Nephron progenitor cell (in vitro differentiated cells): ENCODE measurements at regions not wholly inside any gene's neighbourhood (a gene's known extent, or its start where the extent isn't known, plus 50 kb on each side); places are given as distances from the start of the nearest gene placed in this dataset.

Experiments
- DNase-seq: peaks from one replicate; pipeline ENCODE4 v3.0.0; 2021
- H3K27ac Mint-ChIP-seq: 2 replicates; pipeline ENCODE4 v1.8.0; 2021; ENCODE audit warnings: mild to moderate bottlenecking, moderate library complexity, mixed read lengths
- H3K27me3 Mint-ChIP-seq: 2 replicates; pipeline ENCODE4 v1.8.0; 2021; ENCODE audit warnings: mild to moderate bottlenecking, low read depth, mixed read lengths; ENCODE audit not compliant: poor library complexity
- H3K36me3 Mint-ChIP-seq: 2 replicates; pipeline ENCODE4 v1.8.0; 2021; ENCODE audit warnings: low read depth, mixed read lengths
- H3K4me1 Mint-ChIP-seq: 2 replicates; pipeline ENCODE4 v1.8.0; 2021; ENCODE audit warnings: mixed read lengths
- H3K4me3 Mint-ChIP-seq: 2 replicates; pipeline ENCODE4 v1.8.0; 2021; ENCODE audit warnings: mild to moderate bottlenecking, moderate library complexity, mixed read lengths
- H3K9me3 Mint-ChIP-seq: 2 replicates; pipeline ENCODE4 v1.8.0; 2021; ENCODE audit warnings: mild to moderate bottlenecking, moderate library complexity, mixed read lengths
- TF ChIP-seq, protein P1 (sequence below): fragments of 200-600 bp; sonication (generic); IDR thresholded peaks from 2 replicates; pipeline ENCODE4 v1.5.0; 2021; ENCODE audit warnings: antibody characterized with exemption

- no peaks in the 10 kb centered on the region for H3K9me3 Mint-ChIP-seq
- H3K36me3 Mint-ChIP-seq = no peaks in the 10 kb centered on the region
- TF ChIP-seq, protein P1, sequence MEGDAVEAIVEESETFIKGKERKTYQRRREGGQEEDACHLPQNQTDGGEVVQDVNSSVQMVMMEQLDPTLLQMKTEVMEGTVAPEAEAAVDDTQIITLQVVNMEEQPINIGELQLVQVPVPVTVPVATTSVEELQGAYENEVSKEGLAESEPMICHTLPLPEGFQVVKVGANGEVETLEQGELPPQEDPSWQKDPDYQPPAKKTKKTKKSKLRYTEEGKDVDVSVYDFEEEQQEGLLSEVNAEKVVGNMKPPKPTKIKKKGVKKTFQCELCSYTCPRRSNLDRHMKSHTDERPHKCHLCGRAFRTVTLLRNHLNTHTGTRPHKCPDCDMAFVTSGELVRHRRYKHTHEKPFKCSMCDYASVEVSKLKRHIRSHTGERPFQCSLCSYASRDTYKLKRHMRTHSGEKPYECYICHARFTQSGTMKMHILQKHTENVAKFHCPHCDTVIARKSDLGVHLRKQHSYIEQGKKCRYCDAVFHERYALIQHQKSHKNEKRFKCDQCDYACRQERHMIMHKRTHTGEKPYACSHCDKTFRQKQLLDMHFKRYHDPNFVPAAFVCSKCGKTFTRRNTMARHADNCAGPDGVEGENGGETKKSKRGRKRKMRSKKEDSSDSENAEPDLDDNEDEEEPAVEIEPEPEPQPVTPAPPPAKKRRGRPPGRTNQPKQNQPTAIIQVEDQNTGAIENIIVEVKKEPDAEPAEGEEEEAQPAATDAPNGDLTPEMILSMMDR = no peak
- no peak overlapping the region for H3K4me3 Mint-ChIP-seq
- peaks cover 18% of the 10 kb centered on the region for H3K4me1 Mint-ChIP-seq
- peaks cover 10% of the 10 kb centered on the region for H3K27me3 Mint-ChIP-seq
- no peak for DNase-seq
- no peak overlapping the region for H3K27ac Mint-ChIP-seq
Measured at GRCh38 chr16:73504591-73505575, 457.0 kb upstream of the ZFHX3 start.

DNA sequence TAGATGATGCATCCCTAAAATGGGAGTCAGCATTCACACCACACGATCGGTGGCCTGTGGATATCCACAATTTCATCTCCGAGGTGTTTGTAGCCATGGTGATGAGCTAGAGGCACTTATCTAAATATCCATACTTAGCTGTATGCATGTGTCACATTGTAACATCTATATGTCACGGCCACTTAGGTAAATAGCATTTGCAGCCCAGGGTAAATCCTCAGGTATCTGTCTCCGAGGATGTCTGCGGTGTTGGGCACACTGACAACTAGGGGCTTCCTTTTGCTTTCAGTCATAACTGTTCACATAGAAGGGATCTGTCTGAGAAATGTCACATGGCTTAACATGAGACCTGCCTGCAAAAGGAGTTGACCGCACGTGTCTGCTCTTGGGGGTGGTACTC, 455.2 kb upstream of the ZFHX3 start:
- TF ChIP-seq, protein P1 = no peak
- H3K4me1 Mint-ChIP-seq = peaks cover 18% of the 10 kb centered on the region

DNA sequence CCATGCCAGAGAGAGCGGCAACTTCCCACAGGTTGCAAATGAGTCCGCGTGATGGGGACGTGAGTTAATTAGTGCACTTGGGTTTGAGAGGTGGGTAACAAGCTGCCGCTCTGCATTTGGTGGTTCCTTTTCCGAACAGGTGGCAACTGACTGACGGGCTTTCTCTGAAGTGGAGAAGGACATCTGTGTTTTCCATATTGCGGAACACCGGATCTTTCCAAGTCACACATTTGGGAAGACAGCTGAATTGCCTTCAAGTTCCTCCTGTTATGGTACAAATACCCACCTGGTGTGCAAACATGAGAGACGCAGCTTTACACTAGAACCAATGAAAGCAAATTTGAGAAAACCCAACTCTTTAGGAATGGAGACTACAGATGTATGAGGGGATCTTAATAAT, 451.3 kb upstream of the ZFHX3 start:
- no peak for DNase-seq
- Mint-ChIP-seq H3K36me3 (no peaks in the 10 kb centered on the region), H3K27me3 (peaks cover 10% of the 10 kb centered on the region), H3K27ac (no peak overlapping the region), H3K9me3 (no peaks in the 10 kb centered on the region), H3K4me1 (peaks cover 6% of the 10 kb centered on the region), H3K4me3 (no peak overlapping the region)
- TF ChIP-seq, protein P1 = no peak

More for the DNA sequence above, 455.2 kb upstream of the ZFHX3 start:
- DNase-seq = no peak
- H3K9me3 Mint-ChIP-seq = no peaks in the 10 kb centered on the region
- H3K27me3 Mint-ChIP-seq = peaks cover 17% of the 10 kb centered on the region
- no peak overlapping the region for H3K27ac Mint-ChIP-seq
- H3K4me3 Mint-ChIP-seq = no peak overlapping the region
- H3K36me3 Mint-ChIP-seq = no peaks in the 10 kb centered on the region

DNA sequence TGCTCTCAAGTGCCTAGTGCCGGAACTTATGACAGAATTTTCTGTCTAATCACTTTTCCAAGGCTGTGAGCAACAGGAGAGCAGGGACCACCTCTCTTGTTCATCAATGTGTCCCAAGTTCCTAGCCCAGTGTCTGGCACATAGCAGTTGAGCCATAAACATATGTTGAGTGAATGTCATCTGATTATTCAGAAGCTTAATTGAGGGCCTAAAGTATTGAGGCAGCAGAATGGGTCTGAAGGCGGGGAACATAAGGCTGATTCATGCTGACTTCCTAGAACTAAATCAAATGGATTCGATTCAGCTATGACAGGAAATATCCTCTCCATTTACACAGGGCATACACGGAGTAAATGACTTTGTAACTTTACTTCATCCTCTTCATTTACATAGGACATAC, 438.0 kb upstream of the ZFHX3 start:
- Mint-ChIP-seq H3K27ac (no peak overlapping the region), H3K9me3 (no peaks in the 10 kb centered on the region), H3K27me3 (peaks cover 33% of the 10 kb centered on the region), H3K4me1 (peaks cover 26% of the 10 kb centered on the region), H3K36me3 (no peaks in the 10 kb centered on the region), H3K4me3 (no peak overlapping the region)
- DNase-seq = no peak
- TF ChIP-seq, protein P1 = no peak

GRCh38 chr16:73483934-73484711, 436.2 kb upstream of the ZFHX3 start:
- H3K27me3 Mint-ChIP-seq = peaks cover 41% of the 10 kb centered on the region
- no peak overlapping the region for H3K27ac Mint-ChIP-seq
- no peak for DNase-seq
- no peaks in the 10 kb centered on the region for H3K36me3 Mint-ChIP-seq
- H3K4me3 Mint-ChIP-seq = no peak overlapping the region
- H3K4me1 Mint-ChIP-seq = peaks cover 39% of the 10 kb centered on the region
- TF ChIP-seq, protein P1 = no peak
- H3K9me3 Mint-ChIP-seq = no peaks in the 10 kb centered on the region
